HepG2 (cell line): ENCODE measurements at regions not wholly inside any gene's neighbourhood (a gene's known extent, or its start where the extent isn't known, plus 50 kb on each side); places are given as distances from the start of the nearest gene placed in this dataset.

Experiments
- ATAC-seq: fragments of 200-7000 bp; cut with Tn5 transposase; 3 replicates; pipeline ENCODE4 v1.9.1; 2020; ENCODE audit warnings: mild to moderate bottlenecking, moderate library complexity
- BruUV-seq: library from RNA; stranded (reverse); fragments of 400-500 nt; replicated peaks from 2 replicates; lab custom pipeline; 2021; lab: Mats Ljungman, UMichigan
- CTCF ChIA-PET: fragments of 300-600 bp; formaldehyde crosslinking; extraction: SDS; loops from one replicate; lab custom pipeline; 2021; ENCODE audit warnings: low total read pairs, inconsistent platforms, low intra/inter-chr PET ratio; lab: Yijun Ruan, JAX
- POLR2A ChIA-PET: fragments of 350-600 bp; sonication (Branson Sonifier 250); formaldehyde crosslinking; loops from one replicate; lab custom pipeline; 2020; ENCODE audit warnings: antibody characterized with exemption, inconsistent platforms; lab: Yijun Ruan, JAX
- DNase-seq: peaks from one replicate; pipeline ENCODE4 v3.0.0-alpha.2; 2015; ENCODE audit warnings: low spot score
- FAIRE-seq: peaks from 3 replicates; lab custom pipeline; 2011; peaks lifted over from hg19 to GRCh38; lab: Jason Lieb, UNC
- H2AFZ ChIP-seq: one replicate; pipeline ENCODE4 v1.6.1; 2011; ENCODE audit warnings: low read length, inconsistent platforms
- H3K27ac ChIP-seq: fragments of 300-600 bp; 3 replicates; pipeline ENCODE4 v1.8.0; 2011; ENCODE audit warnings: mixed run types, mild to moderate bottlenecking, mixed read lengths, low read length, inconsistent platforms; ENCODE audit not compliant: insufficient read depth; ENCODE audit errors: extremely low read length
- H3K27me3 ChIP-seq, 2 experiments: fragments of 200-600 bp in 1 of 2; 2 replicates in 1 of 2; 3 replicates in 1 of 2; pipeline versions ENCODE4 v1.6.0 to v1.8.0; 2011; ENCODE audit warnings: low read length in 2 of 2, mild to moderate bottlenecking in 2 of 2, moderate library complexity in 2 of 2, inconsistent platforms in 1 of 2; ENCODE audit not compliant: insufficient read depth in 2 of 2, control insufficient read depth in 1 of 2
- H3K36me3 ChIP-seq, 2 experiments: fragments of 200-600 bp in 1 of 2; replicated peaks in 1 of 2; 2 replicates in 1 of 2; 3 replicates in 1 of 2; pipeline versions ENCODE4 v1.5.1 to v1.8.0; 2011; ENCODE audit warnings: low read length in 2 of 2, inconsistent platforms in 1 of 2; ENCODE audit not compliant: insufficient read depth in 2 of 2, control insufficient read depth in 1 of 2
- H3K4me1 ChIP-seq: 2 replicates; pipeline ENCODE4 v1.5.1; 2012; ENCODE audit warnings: low read length, inconsistent platforms; ENCODE audit not compliant: insufficient read depth
- H3K4me2 ChIP-seq: 2 replicates; pipeline ENCODE4 v1.6.0; 2011; ENCODE audit warnings: low read depth, low read length, inconsistent platforms
- H3K4me3 ChIP-seq, 3 experiments: fragments of 200-600 bp in 1 of 3; sonication (generic), shearing (Covaris generic) in 1 of 3; replicated peaks in 1 of 3; 2 replicates each; pipeline ENCODE4 v1.5.1; 2011 to 2016; ENCODE audit warnings: low read length in 3 of 3, inconsistent platforms in 2 of 3, low read depth in 2 of 3, mild to moderate bottlenecking in 2 of 3, control low read depth in 1 of 3, mixed read lengths in 1 of 3; ENCODE audit not compliant: insufficient read depth in 1 of 3
- H3K79me2 ChIP-seq: one replicate; pipeline ENCODE4 v1.6.1; 2011; ENCODE audit warnings: low read length, inconsistent platforms; ENCODE audit not compliant: insufficient read depth
- H3K9ac ChIP-seq: 2 replicates; pipeline ENCODE4 v1.6.0; 2011; ENCODE audit warnings: mild to moderate bottlenecking, low read depth, low read length, inconsistent platforms; ENCODE audit not compliant: insufficient read depth
- H3K9me3 ChIP-seq: 2 replicates; pipeline ENCODE4 v1.5.1; 2012; ENCODE audit warnings: mild to moderate bottlenecking, low read length
- H4K20me1 ChIP-seq: 2 replicates; pipeline ENCODE4 v1.6.0; 2011; ENCODE audit warnings: inconsistent platforms, mild to moderate bottlenecking, low read length, moderate library complexity; ENCODE audit not compliant: insufficient read depth
- ATF1 ChIP-seq: IDR thresholded peaks from 2 replicates; pipeline ENCODE4 v1.6.1; 2016; ENCODE audit warnings: mild to moderate bottlenecking, control low read depth
- CSRNP1 ChIP-seq: sonication (generic); formaldehyde crosslinking; IDR thresholded peaks from 2 replicates; pipeline ENCODE4 v1.8.1; 2023; ENCODE audit warnings: mild to moderate bottlenecking, missing genetic modification reagents
- GATAD2A ChIP-seq: IDR thresholded peaks from 2 replicates; pipeline ENCODE4 v1.6.1; 2016
- MAFF ChIP-seq: IDR thresholded peaks from 2 replicates; pipeline ENCODE4 v1.6.1; 2011; ENCODE audit warnings: low read depth, low read length, improper control_type of control experiment
- MAFK ChIP-seq, 2 experiments: IDR thresholded peaks in 1 of 2; conservative IDR thresholded peaks in 1 of 2; 2 replicates each; pipeline ENCODE4 v1.6.1; 2011; ENCODE audit warnings: improper control_type of control experiment in 2 of 2, low read length in 2 of 2
- NFYC ChIP-seq: IDR thresholded peaks from 2 replicates; pipeline ENCODE4 v1.6.1; 2016; ENCODE audit warnings: missing genetic modification reagents, missing compliant biosample characterization
- SRSF4 ChIP-seq: fragments of 200-400 bp; formaldehyde crosslinking; IDR thresholded peaks from one replicate; pipeline ENCODE4 v1.6.1; 2018; ENCODE audit warnings: mild to moderate bottlenecking, low read depth, low read length, moderate library complexity; ENCODE audit not compliant: poor library complexity, severe bottlenecking
- SUZ12 ChIP-seq: fragments of 150-350 bp; IDR thresholded peaks from 2 replicates; pipeline ENCODE4 v1.6.1; 2014; ENCODE audit warnings: low read depth, low read length
- TIGD3 ChIP-seq: sonication (generic); formaldehyde crosslinking; IDR thresholded peaks from 2 replicates; pipeline ENCODE4 v1.5.1; 2020; ENCODE audit warnings: mild to moderate bottlenecking, missing genetic modification reagents, borderline replicate concordance
- ZC3H4 ChIP-seq: sonication (generic); formaldehyde crosslinking; IDR thresholded peaks from 2 replicates; pipeline ENCODE4 v1.4.0; 2020; ENCODE audit warnings: missing genetic modification reagents, borderline replicate concordance
- ZNF230 ChIP-seq: sonication (generic); formaldehyde crosslinking; IDR thresholded peaks from 2 replicates; pipeline ENCODE4 v1.4.0; 2020; ENCODE audit warnings: mild to moderate bottlenecking, missing genetic modification reagents
- ZNF672 ChIP-seq: sonication (generic); formaldehyde crosslinking; IDR thresholded peaks from 2 replicates; pipeline ENCODE4 v1.8.1; 2022; ENCODE audit warnings: missing genetic modification reagents
- ZNF777 ChIP-seq: sonication (generic); formaldehyde crosslinking; IDR thresholded peaks from 2 replicates; pipeline ENCODE4 v1.4.0; 2020; ENCODE audit warnings: missing genetic modification reagents
- WGBS: methylation state at CpG from one replicate; pipeline ENCODE4 v1.1.6; 2017; ENCODE audit warnings: low lambda C conversion rate; 5-methylcytosine and 5-hydroxymethylcytosine counted together
- in situ Hi-C: cut with HindIII; loops from 2 replicates; pipeline ENCODE4 v1.10.0; 2017; ENCODE audit warnings: low pct_unique_long_range_greater_than_20kb; ENCODE audit not compliant: extremely low pct_ligation_motif_present
- intact Hi-C: fragments of 100-400 bp; cut with micrococcal nuclease; formaldehyde crosslinking; loops from one replicate; pipeline ENCODE4 v1.10.0; 2022; ENCODE audit not compliant: unreplicated experiment

- H3K9ac ChIP-seq, result no peak overlapping the region
- ATAC-seq, result no peak
- FAIRE-seq, result no peak
- H3K4me2 ChIP-seq, result no peak overlapping the region
- no peak for DNase-seq
- TF ChIP-seq MAFF (0 out of 2 replicates have a peak, but pooled peaks have one; percentile 7), MAFK (conservative IDR thresholded peaks at IDR 0.05 in 1 of 2, IDR thresholded peaks at IDR 0.05 in 1 of 2; ENCODE audit: low read length in 2 of 2) (peak; percentile 20 to 59; a peak in 3 of 4 replicates), ZNF777 (CRISPR knock-in tag) (no peak)
- TF ChIP-seq, all 625 proteins: peak for 2
- intact Hi-C loops, result no loop called here
- Histone ChIP-seq H4K20me1 (no peaks in the 10 kb centered on the region), H3K36me3 (no peaks in the 10 kb centered on the region), H3K4me1 (no peaks in the 10 kb centered on the region), H3K27me3 (no peaks in the 10 kb centered on the region), H3K9me3 (no peaks in the 10 kb centered on the region), H3K79me2 (no peaks in the 10 kb centered on the region), H3K4me3 (no peak overlapping the region), H2AFZ (no peak overlapping the region), H3K27ac (no peak overlapping the region)
- ChIA-PET POLR2A (no interaction called here), CTCF (no interaction called here)
- in situ Hi-C loops, result no loop called here
- WGBS, result 0% methylated on average over 2 of the region's 2 CpGs
- BruUV-seq, result no TSS peak
Observed at GRCh38 chr3:86229775-86230094, 761.2 kb downstream of the VGLL3 start.

GRCh38 chr3:86229086-86229774 is 761.7 kb downstream of the VGLL3 start:
- DNase-seq, result no peak
- no peak for TF ChIP-seq ATF1 (CRISPR knock-in tag)
- TF ChIP-seq GATAD2A (CRISPR knock-in tag), result no peak
- TF ChIP-seq SUZ12, result no peak
- no peak for TF ChIP-seq NFYC (CRISPR knock-in tag)
- no peak for TF ChIP-seq SRSF4
- no peak for TF ChIP-seq TIGD3 (CRISPR knock-in tag)
- no peak for TF ChIP-seq CSRNP1 (CRISPR knock-in tag)
- TF ChIP-seq ZC3H4 (CRISPR knock-in tag), result no peak
- TF ChIP-seq ZNF230, result no peak
- no peak for TF ChIP-seq ZNF672 (CRISPR knock-in tag)
- TF ChIP-seq, all 625 proteins: peak for 0
- Histone ChIP-seq H3K9ac (no peak overlapping the region), H3K9me3 (no peaks in the 10 kb centered on the region), H3K79me2 (no peaks in the 10 kb centered on the region), H4K20me1 (no peaks in the 10 kb centered on the region), H3K4me2 (no peak overlapping the region), H3K36me3 (no peaks in the 10 kb centered on the region), H3K4me3 (no peak overlapping the region), H2AFZ (no peak overlapping the region), H3K27ac (no peak overlapping the region), H3K27me3 (no peaks in the 10 kb centered on the region), H3K4me1 (no peaks in the 10 kb centered on the region)
- ChIA-PET CTCF (no interaction called here), POLR2A (no interaction called here)
- FAIRE-seq (no peak), ATAC-seq (no peak)
- intact Hi-C loops, result no loop called here
- BruUV-seq, result no TSS peak
- in situ Hi-C loops, result no loop called here
- 41% methylated on average over 4 of the region's 4 CpGs for WGBS
